Stimulated activated naive B cell treated with anti-CD40 and anti-IgM and Interleukin-4, amounts not matched to agents 10 μg/mL and 1 μg/mL and 100 μg/mL, for 72 hours (primary cell): ENCODE measurements at regions not wholly inside any gene's neighbourhood (a gene's known extent, or its start where the extent isn't known, plus 50 kb on each side); places are given as distances from the start of the nearest gene placed in this dataset.
A peak's percentile ranks its signal among the peaks of the same experiment; 100 is the strongest.

Experiments used
- ATAC-seq, 2 donors: fragments of 150-1000 bp; cut with Tn5 transposase; replicated peaks; 2 replicates each; pipeline ENCODE4 v1.10.0; 2021; ENCODE audit warnings: moderate library complexity in 1 of 2
- DNase-seq: peaks from one replicate; pipeline ENCODE4 v3.0.0; 2021
- H3K27ac Mint-ChIP-seq: one replicate; pipeline ENCODE4 v1.8.0; 2022; ENCODE audit warnings: mild to moderate bottlenecking, mixed read lengths
- H3K27me3 Mint-ChIP-seq, 2 donors: one replicate each; pipeline ENCODE4 v1.8.0; 2022; ENCODE audit warnings: mixed read lengths in 2 of 2
- H3K36me3 Mint-ChIP-seq, 2 donors: one replicate each; pipeline ENCODE4 v1.8.0; 2022; ENCODE audit warnings: mixed read lengths in 2 of 2, mild to moderate bottlenecking in 1 of 2
- H3K4me1 Mint-ChIP-seq, 2 donors: one replicate each; pipeline ENCODE4 v1.8.0; 2022; ENCODE audit warnings: mixed read lengths in 2 of 2, mild to moderate bottlenecking in 1 of 2
- H3K4me3 Mint-ChIP-seq, 2 donors: one replicate each; pipeline ENCODE4 v1.8.0; 2022; ENCODE audit warnings: mild to moderate bottlenecking in 2 of 2, mixed read lengths in 2 of 2, moderate library complexity in 1 of 2
- H3K9me3 Mint-ChIP-seq, 2 donors: one replicate each; pipeline ENCODE4 v1.8.0; 2022; ENCODE audit warnings: mixed read lengths in 2 of 2, mild to moderate bottlenecking in 1 of 2

GRCh38 chr6:22657352-22657980 lies 88.1 kb downstream of the HDGFL1 start:
- Mint-ChIP-seq H3K9me3 (no peaks in the 10 kb centered on the region), H3K27ac (no peak overlapping the region), H3K4me3 (no peak overlapping the region), H3K36me3 (no peaks in the 10 kb centered on the region), H3K27me3 (no peaks in the 10 kb centered on the region), H3K4me1 (peaks cover 0 to 18% of the 10 kb centered on the region in 2 donors)
- ATAC-seq (peak; percentile 43 to 59), DNase-seq (no peak)

- H3K36me3 Mint-ChIP-seq = no peaks in the 10 kb centered on the region
- no peak for DNase-seq
- H3K4me3 Mint-ChIP-seq = no peak overlapping the region
- peaks cover 0 to 18% of the 10 kb centered on the region in 2 donors for H3K4me1 Mint-ChIP-seq
- H3K9me3 Mint-ChIP-seq = no peaks in the 10 kb centered on the region
- no peak for ATAC-seq
- no peaks in the 10 kb centered on the region for H3K27me3 Mint-ChIP-seq
- H3K27ac Mint-ChIP-seq = no peak overlapping the region
Observed at GRCh38 chr6:22658183-22658582, 88.8 kb downstream of the HDGFL1 start.

GRCh38 chr6:22658934-22659333 lies 89.6 kb downstream of the HDGFL1 start:
- peaks cover 0 to 18% of the 10 kb centered on the region in 2 donors for H3K4me1 Mint-ChIP-seq
- no peak overlapping the region for H3K27ac Mint-ChIP-seq
- H3K27me3 Mint-ChIP-seq = no peaks in the 10 kb centered on the region
- DNase-seq (no peak), ATAC-seq (no peak)
- H3K9me3 Mint-ChIP-seq = no peaks in the 10 kb centered on the region
- H3K4me3 Mint-ChIP-seq = no peak overlapping the region
- no peaks in the 10 kb centered on the region for H3K36me3 Mint-ChIP-seq

GRCh38 chr6:22664968-22665367 lies 95.6 kb downstream of the HDGFL1 start:
- Mint-ChIP-seq H3K27ac (no peak overlapping the region), H3K27me3 (no peaks in the 10 kb centered on the region), H3K4me1 (no peaks in the 10 kb centered on the region), H3K36me3 (no peaks in the 10 kb centered on the region), H3K9me3 (no peaks in the 10 kb centered on the region), H3K4me3 (no peak overlapping the region)
- DNase-seq = no peak
- no peak for ATAC-seq

GRCh38 chr6:22666021-22666420 lies 96.7 kb downstream of the HDGFL1 start:
- Mint-ChIP-seq H3K4me1 (no peaks in the 10 kb centered on the region), H3K9me3 (no peaks in the 10 kb centered on the region), H3K27me3 (no peaks in the 10 kb centered on the region), H3K4me3 (no peak overlapping the region), H3K36me3 (no peaks in the 10 kb centered on the region), H3K27ac (no peak overlapping the region)
- ATAC-seq = no peak
- DNase-seq = no peak

GRCh38 chr6:22666586-22666985 lies 97.2 kb downstream of the HDGFL1 start:
- ATAC-seq (no peak), DNase-seq (no peak)
- Mint-ChIP-seq H3K36me3 (no peaks in the 10 kb centered on the region), H3K4me1 (peaks cover 0 to 2% of the 10 kb centered on the region in 2 donors), H3K27me3 (no peaks in the 10 kb centered on the region), H3K4me3 (no peak overlapping the region), H3K9me3 (no peaks in the 10 kb centered on the region), H3K27ac (no peak overlapping the region)

- no peak for ATAC-seq
- H3K36me3 Mint-ChIP-seq = no peaks in the 10 kb centered on the region
- H3K9me3 Mint-ChIP-seq = no peaks in the 10 kb centered on the region
- no peak overlapping the region for H3K4me3 Mint-ChIP-seq
- H3K27me3 Mint-ChIP-seq = no peaks in the 10 kb centered on the region
- peaks cover 1 to 2% of the 10 kb centered on the region in 2 donors for H3K4me1 Mint-ChIP-seq
- no peak for DNase-seq
- H3K27ac Mint-ChIP-seq = no peak overlapping the region
Observed at GRCh38 chr6:22667855-22668254, 98.5 kb downstream of the HDGFL1 start.

- ATAC-seq (no peak), DNase-seq (no peak)
- Mint-ChIP-seq H3K36me3 (no peaks in the 10 kb centered on the region), H3K27ac (no peak overlapping the region), H3K27me3 (no peaks in the 10 kb centered on the region), H3K4me3 (no peak overlapping the region), H3K9me3 (no peaks in the 10 kb centered on the region), H3K4me1 (peaks cover 5 to 6% of the 10 kb centered on the region in 2 donors)
Observed at GRCh38 chr6:22668307-22668706, 98.9 kb downstream of the HDGFL1 start.

- ATAC-seq (no peak), DNase-seq (no peak)
- Mint-ChIP-seq H3K27me3 (no peaks in the 10 kb centered on the region), H3K36me3 (no peaks in the 10 kb centered on the region), H3K27ac (no peak overlapping the region), H3K9me3 (no peaks in the 10 kb centered on the region), H3K4me3 (no peak overlapping the region), H3K4me1 (peaks cover 6 to 9% of the 10 kb centered on the region in 2 donors)
Observed at GRCh38 chr6:22668717-22669116, 99.4 kb downstream of the HDGFL1 start.

GRCh38 chr6:22670605-22671004 lies 101.2 kb downstream of the HDGFL1 start:
- Mint-ChIP-seq H3K4me3 (no peak overlapping the region), H3K27me3 (no peaks in the 10 kb centered on the region), H3K27ac (no peak overlapping the region), H3K36me3 (no peaks in the 10 kb centered on the region), H3K9me3 (no peaks in the 10 kb centered on the region), H3K4me1 (peaks cover 8 to 9% of the 10 kb centered on the region in 2 donors)
- ATAC-seq (no peak), DNase-seq (no peak)

- Mint-ChIP-seq H3K4me3 (no peak overlapping the region), H3K4me1 (peaks cover 8 to 9% of the 10 kb centered on the region in 2 donors), H3K36me3 (no peaks in the 10 kb centered on the region), H3K27me3 (no peaks in the 10 kb centered on the region), H3K9me3 (no peaks in the 10 kb centered on the region), H3K27ac (no peak overlapping the region)
- DNase-seq (no peak), ATAC-seq (peak; percentile 18 to 23)
Observed at GRCh38 chr6:22673474-22673873, 104.1 kb downstream of the HDGFL1 start.

- no peaks in the 10 kb centered on the region for H3K27me3 Mint-ChIP-seq
- DNase-seq = no peak
- H3K4me1 Mint-ChIP-seq = no peaks in the 10 kb centered on the region
- ATAC-seq = no peak
- H3K9me3 Mint-ChIP-seq = no peaks in the 10 kb centered on the region
- no peak overlapping the region for H3K27ac Mint-ChIP-seq
- no peaks in the 10 kb centered on the region for H3K36me3 Mint-ChIP-seq
- no peak overlapping the region for H3K4me3 Mint-ChIP-seq
Observed at GRCh38 chr6:22680950-22681349, 111.6 kb downstream of the HDGFL1 start.

- H3K4me1 Mint-ChIP-seq = no peaks in the 10 kb centered on the region
- H3K27me3 Mint-ChIP-seq = no peaks in the 10 kb centered on the region
- no peak for DNase-seq
- no peaks in the 10 kb centered on the region for H3K9me3 Mint-ChIP-seq
- H3K36me3 Mint-ChIP-seq = no peaks in the 10 kb centered on the region
- H3K27ac Mint-ChIP-seq = no peak overlapping the region
- no peak for ATAC-seq
- no peak overlapping the region for H3K4me3 Mint-ChIP-seq
Observed at GRCh38 chr6:22681761-22682160, 112.4 kb downstream of the HDGFL1 start.

- ATAC-seq (no peak), DNase-seq (no peak)
- H3K9me3 Mint-ChIP-seq = no peaks in the 10 kb centered on the region
- no peak overlapping the region for H3K27ac Mint-ChIP-seq
- no peaks in the 10 kb centered on the region for H3K27me3 Mint-ChIP-seq
- H3K4me1 Mint-ChIP-seq = no peaks in the 10 kb centered on the region
- no peak overlapping the region for H3K4me3 Mint-ChIP-seq
- no peaks in the 10 kb centered on the region for H3K36me3 Mint-ChIP-seq
Observed at GRCh38 chr6:22682979-22683378, 113.6 kb downstream of the HDGFL1 start.

GRCh38 chr6:22690446-22690845 lies 121.1 kb downstream of the HDGFL1 start:
- ATAC-seq = no peak

More at GRCh38 chr6:22690446-22690845, 121.1 kb downstream of the HDGFL1 start:
- no peak overlapping the region for H3K27ac Mint-ChIP-seq
- no peak overlapping the region for H3K4me3 Mint-ChIP-seq
- DNase-seq = no peak
- peaks cover 0 to 7% of the 10 kb centered on the region in 2 donors for H3K9me3 Mint-ChIP-seq
- H3K27me3 Mint-ChIP-seq = no peaks in the 10 kb centered on the region
- H3K4me1 Mint-ChIP-seq = no peaks in the 10 kb centered on the region
- no peaks in the 10 kb centered on the region for H3K36me3 Mint-ChIP-seq
